Mesenchymal stem cell (in vitro differentiated cells and primary cell): ENCODE measurements at regions not wholly inside any gene's neighbourhood (a gene's known extent, or its start where the extent isn't known, plus 50 kb on each side); places are given as distances from the start of the nearest gene placed in this dataset.

Experiments used
- DNase-seq: peaks from one replicate; pipeline ENCODE4 v3.0.0-alpha.2; 2013
- H2AFZ ChIP-seq: one replicate; pipeline ENCODE4 v1.6.1; 2013; ENCODE audit warnings: low read depth, mild to moderate bottlenecking, control low read depth, inconsistent platforms, low read length, moderate library complexity
- H2AK5ac ChIP-seq: 2 replicates; pipeline ENCODE4 v1.6.1; 2013; ENCODE audit warnings: low read length, moderate library complexity, mild to moderate bottlenecking, inconsistent platforms; ENCODE audit not compliant: severe bottlenecking
- H2BK120ac ChIP-seq: one replicate; pipeline ENCODE4 v1.6.1; 2013; ENCODE audit warnings: low read depth, mild to moderate bottlenecking, inconsistent platforms, low read length, moderate library complexity
- H2BK12ac ChIP-seq, 2 experiments: one replicate each; pipeline ENCODE4 v1.6.1; 2013; ENCODE audit warnings: inconsistent platforms in 2 of 2, low read length in 2 of 2, mild to moderate bottlenecking in 2 of 2, moderate library complexity in 2 of 2, control low read depth in 1 of 2
- H2BK15ac ChIP-seq: one replicate; pipeline ENCODE4 v1.6.1; 2013; ENCODE audit warnings: mild to moderate bottlenecking, low read depth, inconsistent platforms; ENCODE audit not compliant: poor library complexity, severe bottlenecking
- H2BK5ac ChIP-seq: 2 replicates; pipeline ENCODE4 v1.6.1; 2013; ENCODE audit warnings: low read depth, mild to moderate bottlenecking, low read length, control low read depth, inconsistent platforms; ENCODE audit not compliant: poor library complexity, severe bottlenecking
- H3K14ac ChIP-seq, 2 experiments: one replicate each; pipeline ENCODE4 v1.6.1; 2013; ENCODE audit warnings: inconsistent platforms in 2 of 2, low read length in 2 of 2, control low read depth in 1 of 2, mild to moderate bottlenecking in 1 of 2, moderate library complexity in 1 of 2
- H3K18ac ChIP-seq, 2 experiments: one replicate each; pipeline ENCODE4 v1.6.1; 2013; ENCODE audit warnings: inconsistent platforms in 2 of 2, low read length in 2 of 2, control low read depth in 1 of 2, low read depth in 1 of 2, mild to moderate bottlenecking in 1 of 2
- H3K23ac ChIP-seq, 2 experiments: one replicate each; pipeline ENCODE4 v1.6.1; 2013; ENCODE audit warnings: inconsistent platforms in 2 of 2, low read length in 2 of 2, mild to moderate bottlenecking in 2 of 2, moderate library complexity in 2 of 2, control low read depth in 1 of 2
- H3K27ac ChIP-seq: 2 replicates; pipeline ENCODE4 v1.5.1; 2013; ENCODE audit warnings: mild to moderate bottlenecking, moderate library complexity, low read length, control low read depth, inconsistent platforms; ENCODE audit not compliant: poor library complexity, severe bottlenecking
- H3K27me3 ChIP-seq, 2 experiments: 2 replicates each; pipeline versions ENCODE4 v1.6.1 to v1.7.0; 2013; ENCODE audit warnings: low read length in 2 of 2, mild to moderate bottlenecking in 2 of 2, moderate library complexity in 2 of 2, control low read depth in 1 of 2, inconsistent platforms in 1 of 2; ENCODE audit not compliant: control insufficient read depth in 1 of 2, insufficient read depth in 1 of 2
- H3K36me3 ChIP-seq, 2 experiments: 2 replicates each; pipeline versions ENCODE4 v1.6.1 to v1.7.0; 2013; ENCODE audit warnings: low read length in 2 of 2, control low read depth in 1 of 2, inconsistent platforms in 1 of 2, low read depth in 1 of 2, mild to moderate bottlenecking in 1 of 2; ENCODE audit not compliant: insufficient read depth in 2 of 2, control insufficient read depth in 1 of 2
- H3K4ac ChIP-seq, 2 experiments: one replicate each; pipeline ENCODE4 v1.6.1; 2013; ENCODE audit warnings: inconsistent platforms in 2 of 2, low read length in 2 of 2, mild to moderate bottlenecking in 2 of 2, moderate library complexity in 2 of 2, control low read depth in 1 of 2, low read depth in 1 of 2
- H3K4me1 ChIP-seq: 2 replicates; pipeline ENCODE4 v1.6.1; 2013; ENCODE audit warnings: low read depth, low read length, control low read depth; ENCODE audit not compliant: control insufficient read depth, insufficient read depth
- H3K4me2 ChIP-seq: 2 replicates; pipeline ENCODE4 v1.6.1; 2013; ENCODE audit warnings: low read length, mild to moderate bottlenecking, inconsistent platforms; ENCODE audit not compliant: poor library complexity, severe bottlenecking
- H3K4me3 ChIP-seq, 2 experiments: 2 replicates each; pipeline versions ENCODE4 v1.5.1 to v1.7.0; 2013; ENCODE audit warnings: low read length in 2 of 2, mild to moderate bottlenecking in 2 of 2, control low read depth in 1 of 2, low read depth in 1 of 2; ENCODE audit not compliant: insufficient read depth in 1 of 2
- H3K79me1 ChIP-seq: replicated peaks from 2 replicates; pipeline ENCODE4 v1.6.1; 2013; ENCODE audit warnings: mild to moderate bottlenecking, control low read depth, low read length, inconsistent platforms; ENCODE audit not compliant: poor library complexity, severe bottlenecking
- H3K9ac ChIP-seq: 2 replicates; pipeline ENCODE4 v1.7.0; 2013; ENCODE audit warnings: mild to moderate bottlenecking, low read length, moderate library complexity
- H3K9me3 ChIP-seq: 2 replicates; pipeline ENCODE4 v1.7.0; 2013; ENCODE audit warnings: mild to moderate bottlenecking, low read length; ENCODE audit not compliant: control insufficient read depth
- H4K8ac ChIP-seq: one replicate; pipeline ENCODE4 v1.6.1; 2013; ENCODE audit warnings: inconsistent platforms, mild to moderate bottlenecking, low read length, moderate library complexity
- H4K91ac ChIP-seq: one replicate; pipeline ENCODE4 v1.6.1; 2013; ENCODE audit warnings: mild to moderate bottlenecking, low read length, inconsistent platforms
- WGBS: methylation state at CpG from one replicate; pipeline ENCODE4 v1.1.7; 2013; ENCODE audit warnings: mixed read lengths; 5-methylcytosine and 5-hydroxymethylcytosine counted together

- H2AK5ac ChIP-seq: no peak overlapping the region
- H3K79me1 ChIP-seq: no peaks in the 10 kb centered on the region
- no peak overlapping the region for H3K27ac ChIP-seq
- H2BK5ac ChIP-seq: no peak overlapping the region
- H4K91ac ChIP-seq: no peak overlapping the region
- H3K4me2 ChIP-seq: no peak overlapping the region
- H2AFZ ChIP-seq: no peak overlapping the region
- no peak overlapping the region for H3K4me3 ChIP-seq
- H3K18ac ChIP-seq: no peak overlapping the region
- WGBS: no CpG with 5 or more reads among the region's 1 CpG
- DNase-seq: no peak
- no peak overlapping the region for H3K4ac ChIP-seq
- H3K23ac ChIP-seq: no peak overlapping the region
- no peak overlapping the region for H2BK12ac ChIP-seq
- no peak overlapping the region for H4K8ac ChIP-seq
- H3K14ac ChIP-seq: no peak overlapping the region
- H3K27me3 ChIP-seq: peaks cover 0 to 8% of the 10 kb centered on the region in 2 experiments
- no peak overlapping the region for H2BK15ac ChIP-seq
- H3K36me3 ChIP-seq: no peaks in the 10 kb centered on the region
- H3K9me3 ChIP-seq: peaks cover 4% of the 10 kb centered on the region
- no peak overlapping the region for H2BK120ac ChIP-seq
- no peak overlapping the region for H3K9ac ChIP-seq
- H3K4me1 ChIP-seq: no peaks in the 10 kb centered on the region
These were observed 343.9 kb upstream of the CADM1 start for GRCh38 chr11:115848080-115848479.

- no peaks in the 10 kb centered on the region for H3K4me1 ChIP-seq
- H3K27ac ChIP-seq: no peak overlapping the region
- no peak overlapping the region for H2BK120ac ChIP-seq
- no peak overlapping the region for H2AFZ ChIP-seq
- H2BK15ac ChIP-seq: no peak overlapping the region
- H2AK5ac ChIP-seq: no peak overlapping the region
- no peaks in the 10 kb centered on the region for H3K9me3 ChIP-seq
- no peak overlapping the region for H3K23ac ChIP-seq
- H3K4ac ChIP-seq: no peak overlapping the region
- H3K14ac ChIP-seq: no peak overlapping the region
- peaks cover 0 to 8% of the 10 kb centered on the region in 2 experiments for H3K27me3 ChIP-seq
- H3K4me2 ChIP-seq: no peak overlapping the region
- H2BK5ac ChIP-seq: no peak overlapping the region
- H3K18ac ChIP-seq: no peak overlapping the region
- no peaks in the 10 kb centered on the region for H3K79me1 ChIP-seq
- WGBS: 100% methylated on average over 1 of the region's 1 CpG
- H3K9ac ChIP-seq: no peak overlapping the region
- H3K4me3 ChIP-seq: no peak overlapping the region
- H4K8ac ChIP-seq: no peak overlapping the region
- no peak for DNase-seq
- H3K36me3 ChIP-seq: no peaks in the 10 kb centered on the region
- H2BK12ac ChIP-seq: no peak overlapping the region
- no peak overlapping the region for H4K91ac ChIP-seq
These were observed 341.7 kb upstream of the CADM1 start for GRCh38 chr11:115845872-115846271.

- Histone ChIP-seq H2AK5ac (no peak overlapping the region), H3K4me2 (no peak overlapping the region), H3K14ac (no peak overlapping the region), H3K23ac (no peak overlapping the region), H2BK15ac (no peak overlapping the region), H3K27ac (no peak overlapping the region), H4K8ac (no peak overlapping the region), H3K27me3 (peaks cover 0 to 10% of the 10 kb centered on the region in 2 experiments), H3K9me3 (no peaks in the 10 kb centered on the region), H2BK120ac (no peak overlapping the region), H3K9ac (no peak overlapping the region), H2BK12ac (no peak overlapping the region), H3K18ac (no peak overlapping the region), H2AFZ (no peak overlapping the region), H3K4me3 (no peak overlapping the region), H2BK5ac (no peak overlapping the region), H4K91ac (no peak overlapping the region), H3K36me3 (no peaks in the 10 kb centered on the region), H3K79me1 (no peaks in the 10 kb centered on the region), H3K4ac (no peak overlapping the region), H3K4me1 (no peaks in the 10 kb centered on the region)
- WGBS: 0% methylated on average over 1 of the region's 3 CpGs
- DNase-seq: no peak
These were observed 339.5 kb upstream of the CADM1 start for GRCh38 chr11:115843685-115844084.

GRCh38 chr11:115843111-115843510 lies 338.9 kb upstream of the CADM1 start:
- Histone ChIP-seq H3K23ac (no peak overlapping the region), H3K27me3 (peaks cover 0 to 10% of the 10 kb centered on the region in 2 experiments), H3K9ac (no peak overlapping the region), H4K8ac (no peak overlapping the region), H3K4ac (no peak overlapping the region), H3K79me1 (no peaks in the 10 kb centered on the region), H4K91ac (no peak overlapping the region), H2BK120ac (no peak overlapping the region), H2AFZ (no peak overlapping the region), H3K4me1 (no peaks in the 10 kb centered on the region), H3K14ac (no peak overlapping the region), H3K4me3 (no peak overlapping the region), H2BK15ac (no peak overlapping the region), H3K4me2 (no peak overlapping the region), H3K18ac (no peak overlapping the region), H3K9me3 (no peaks in the 10 kb centered on the region), H2BK12ac (no peak overlapping the region), H2BK5ac (no peak overlapping the region), H3K27ac (no peak overlapping the region), H2AK5ac (no peak overlapping the region), H3K36me3 (no peaks in the 10 kb centered on the region)
- WGBS: 83% methylated on average over 1 of the region's 1 CpG
- DNase-seq: no peak
